ENCODE measurements at regions not wholly inside any gene's neighbourhood (a gene's known extent, or its start where the extent isn't known, plus 50 kb on each side); places are given as distances from the start of the nearest gene placed in this dataset.

GRCh38 chr4:26137288-26137687 is 183.5 kb upstream of the RBPJ start:
- no peak for DNase-seq
- H3K9me3 ChIP-seq (ENCODE audit: control insufficient read depth, insufficient read depth, low read length), result no peaks in the 10 kb centered on the region
- Mint-ChIP-seq H3K4me3 (no peak overlapping the region), H3K9me3 (no peaks in the 10 kb centered on the region), H3K27me3 (ENCODE audit: low read depth in 2 of 2) (peaks cover 25 to 38% of the 10 kb centered on the region in 2 donors), H3K4me1 (peaks cover 12 to 19% of the 10 kb centered on the region in 2 donors), H3K36me3 (no peaks in the 10 kb centered on the region), H3K27ac (no peak overlapping the region)
- ATAC-seq, result no peak
- no peak overlapping the region for H3K27ac ChIP-seq (ENCODE audit: low read length)
- peaks cover 16% of the 10 kb centered on the region for H3K4me1 ChIP-seq (ENCODE audit: control insufficient read depth, insufficient read depth, low read length)
- H3K36me3 ChIP-seq (ENCODE audit: control insufficient read depth, insufficient read depth, low read length), result no peaks in the 10 kb centered on the region
- H3K4me3 ChIP-seq (ENCODE audit: low read length), result no peak overlapping the region
- H3K27me3 ChIP-seq (ENCODE audit: control insufficient read depth, insufficient read depth, low read length), result peaks cover 22% of the 10 kb centered on the region
- 98% methylated on average over 5 of the region's 5 CpGs for WGBS (ENCODE audit: insufficient coverage)
- TF ChIP-seq CTCF (IDR thresholded peaks at IDR 0.05), result no peak
- intact Hi-C loops (cut with micrococcal nuclease), result no loop called here

- WGBS (ENCODE audit: insufficient coverage), result 94% methylated on average over 4 of the region's 4 CpGs
- intact Hi-C loops (cut with micrococcal nuclease), result no loop called here
- peaks cover 25 to 41% of the 10 kb centered on the region in 2 donors for H3K27me3 Mint-ChIP-seq (ENCODE audit: low read depth in 2 of 2)
- Histone ChIP-seq H3K4me3 (ENCODE audit: low read length) (no peak overlapping the region), H3K9me3 (ENCODE audit: control insufficient read depth, insufficient read depth, low read length) (no peaks in the 10 kb centered on the region), H3K27ac (ENCODE audit: low read length) (no peak overlapping the region), H3K27me3 (ENCODE audit: control insufficient read depth, insufficient read depth, low read length) (peaks cover 8% of the 10 kb centered on the region), H3K4me1 (ENCODE audit: control insufficient read depth, insufficient read depth, low read length) (no peaks in the 10 kb centered on the region), H3K36me3 (ENCODE audit: control insufficient read depth, insufficient read depth, low read length) (no peaks in the 10 kb centered on the region)
- no peak for DNase-seq
- no peak overlapping the region for H3K27ac Mint-ChIP-seq
- H3K4me1 Mint-ChIP-seq, result peaks cover 0 to 10% of the 10 kb centered on the region in 2 donors
- TF ChIP-seq CTCF (IDR thresholded peaks at IDR 0.05), result no peak
- ATAC-seq, result no peak
- H3K9me3 Mint-ChIP-seq, result no peaks in the 10 kb centered on the region
- H3K36me3 Mint-ChIP-seq, result no peaks in the 10 kb centered on the region
- no peak overlapping the region for H3K4me3 Mint-ChIP-seq
These were observed 181.4 kb upstream of the RBPJ start for GRCh38 chr4:26139310-26139924.

DNA sequence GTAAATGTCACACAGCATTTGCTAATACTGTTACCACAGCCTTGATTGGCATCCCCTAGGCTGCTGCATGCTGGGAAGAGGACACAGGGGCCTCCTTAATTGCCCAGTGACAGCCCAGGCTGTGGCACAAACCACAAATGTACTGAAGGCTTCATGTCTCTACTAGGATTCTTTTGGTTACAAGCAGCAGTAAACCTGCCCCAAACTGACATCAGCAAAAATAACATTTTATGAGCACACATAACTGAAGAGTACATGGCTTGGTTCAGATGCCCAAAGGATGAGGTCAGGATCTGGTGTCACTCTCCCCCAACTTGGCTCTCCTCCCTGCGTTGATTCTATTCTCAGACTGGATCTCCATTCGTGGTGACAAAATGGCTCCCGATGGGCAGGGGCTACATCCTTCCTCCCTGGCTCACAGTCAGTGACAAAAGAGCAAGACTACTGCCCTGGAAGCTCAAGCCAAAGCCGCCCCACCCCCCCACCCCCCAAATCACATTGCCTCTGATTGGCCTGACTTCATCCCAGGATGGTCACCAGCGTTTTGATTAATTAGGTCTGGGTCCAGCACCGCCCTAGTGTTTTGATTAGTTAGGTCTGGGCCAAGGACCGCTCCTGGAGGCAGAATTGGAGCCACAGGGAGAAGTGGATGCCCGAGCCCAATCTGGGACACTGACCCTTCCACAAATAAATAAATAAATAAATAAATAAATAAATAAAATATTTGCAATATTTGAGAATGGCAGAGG is 180.5 kb upstream of the RBPJ start:
- no peaks in the 10 kb centered on the region for H3K9me3 Mint-ChIP-seq
- no peak for ATAC-seq
- no peak for DNase-seq
- WGBS (ENCODE audit: insufficient coverage), result 93% methylated on average over 3 of the region's 8 CpGs
- no peaks in the 10 kb centered on the region for H3K9me3 ChIP-seq (ENCODE audit: control insufficient read depth, insufficient read depth, low read length)
- no peak for TF ChIP-seq CTCF (IDR thresholded peaks at IDR 0.05)
- H3K4me1 ChIP-seq (ENCODE audit: control insufficient read depth, insufficient read depth, low read length), result no peaks in the 10 kb centered on the region
- no peak overlapping the region for H3K4me3 ChIP-seq (ENCODE audit: low read length)
- H3K36me3 ChIP-seq (ENCODE audit: control insufficient read depth, insufficient read depth, low read length), result no peaks in the 10 kb centered on the region
- no peak overlapping the region for H3K4me3 Mint-ChIP-seq
- H3K36me3 Mint-ChIP-seq, result no peaks in the 10 kb centered on the region
- H3K4me1 Mint-ChIP-seq, result peaks cover 7 to 10% of the 10 kb centered on the region in 2 donors
- H3K27ac ChIP-seq (ENCODE audit: low read length), result no peak overlapping the region
- H3K27me3 ChIP-seq (ENCODE audit: control insufficient read depth, insufficient read depth, low read length), result no peaks in the 10 kb centered on the region
- H3K27ac Mint-ChIP-seq, result no peak overlapping the region
- H3K27me3 Mint-ChIP-seq (ENCODE audit: low read depth in 2 of 2), result peaks cover 19 to 43% of the 10 kb centered on the region in 2 donors
- intact Hi-C loops (cut with micrococcal nuclease), result no loop called here

Data from natural killer cell (primary cell).